ENCODE measurements at regions not wholly inside any gene's neighbourhood (a gene's known extent, or its start where the extent isn't known, plus 50 kb on each side); places are given as distances from the start of the nearest gene placed in this dataset.
A peak's percentile ranks its signal among the peaks of the same experiment; 100 is the strongest.

GRCh38 chr4:187209921-187210613, 486.4 kb upstream of the FAT1 start:
- peak overlapping the region; percentile 77 for H2BK5ac ChIP-seq (ENCODE audit: low read depth, low read length, poor library complexity, severe bottlenecking)
- peak overlapping the region; percentile 89; the same call in 1 of the 2 replicates for H2AK5ac ChIP-seq (ENCODE audit: low read depth, low read length)
- H3K4me3 ChIP-seq (ENCODE audit: insufficient read depth, low read depth, low read length) = no peak overlapping the region
- in situ Hi-C loops (cut with MboI; ENCODE audit: low sequenced_read_pairs) = no loop called here
- DNase-seq (peak; percentile 88), ATAC-seq (ENCODE audit: low read depth) (peak; percentile 95)
- H3K9ac ChIP-seq (ENCODE audit: low read depth, low read length) = no peak overlapping the region
- H3K79me1 ChIP-seq (ENCODE audit: low read depth in 1 of 2, low read length in 2 of 2) = no peaks in the 10 kb centered on the region
- peak overlapping the region; percentile 57; the same call in 1 of the 2 replicates for H3K27ac ChIP-seq (ENCODE audit: insufficient read depth, low read length)
- peak overlapping the region; percentile 65 to 69; a peak in 3 of 4 replicates for H4K8ac ChIP-seq (ENCODE audit: low read depth in 2 of 2, low read length in 2 of 2)
- intact Hi-C loops (cut with micrococcal nuclease) = loop anchor here (10.0 kb wide), 1 partner anchor 185 kb away; no protein-coding TSS in a partner anchor
- BruUV-seq (replicated peaks) = no TSS peak
- H2BK120ac ChIP-seq (ENCODE audit: low read depth, low read length) = peak overlapping the region; percentile 91
- POLR2A ChIA-PET (ENCODE audit: unreplicated experiment) = no interaction called here
- H3K56ac ChIP-seq (ENCODE audit: extremely low read depth, insufficient read depth, low read length) = peak overlapping the region; percentile 22; the same call in 1 of the 2 replicates
- peak overlapping the region; percentile 96 for H2BK20ac ChIP-seq (ENCODE audit: low read depth, low read length)
- H2BK15ac ChIP-seq (ENCODE audit: low read depth, low read length) = peak overlapping the region; percentile 82; the same call in 2 of the 3 replicates
- H3K14ac ChIP-seq (replicated peaks; ENCODE audit: low read depth, low read length) = peak overlapping the region; percentile 69
- peaks cover 6% of the 10 kb centered on the region for H3K9me1 ChIP-seq (ENCODE audit: insufficient read depth, low read length)
- H2AK9ac ChIP-seq (replicated peaks; ENCODE audit: low read depth, low read length, poor library complexity) = peak overlapping the region; percentile 31
- CTCF ChIA-PET = no interaction called here
- peak overlapping the region; percentile 42 for H3K18ac ChIP-seq (ENCODE audit: low read depth, low read length)
- H3K27me3 ChIP-seq (ENCODE audit: control insufficient read depth, insufficient read depth, low read length) = no peaks in the 10 kb centered on the region
- dilution Hi-C loops (cut with HindIII; ENCODE audit: low sequenced_read_pairs, unreplicated experiment) = no loop called here
- H2AFZ ChIP-seq (replicated peaks; ENCODE audit: low read length, poor library complexity) = peak overlapping the region; percentile 80
- peaks cover 3% of the 10 kb centered on the region for H3K4me1 ChIP-seq (ENCODE audit: control insufficient read depth, insufficient read depth, low read length)
- peak overlapping the region; percentile 78 for H4K91ac ChIP-seq (ENCODE audit: insufficient read depth, low read depth, low read length)
- peak overlapping the region; percentile 28 for H4K5ac ChIP-seq (ENCODE audit: low read depth, low read length)
- H3K36me3 ChIP-seq (ENCODE audit: control insufficient read depth, insufficient read depth, low read length) = no peaks in the 10 kb centered on the region
- peak overlapping the region; percentile 12; the same call in 1 of the 2 replicates for H3K4me2 ChIP-seq (ENCODE audit: low read depth, low read length)
- H3K9me3 ChIP-seq (ENCODE audit: control insufficient read depth, insufficient read depth, low read length) = no peaks in the 10 kb centered on the region
- WGBS, 2 experiments (ENCODE audit: extremely low coverage in 2 of 2, insufficient read length in 1 of 2) = 94% methylated on average over 2 of the region's 11 CpGs; no CpG with 5 or more reads in 1 of the 2 experiments
- H3K4ac ChIP-seq (ENCODE audit: low read depth, low read length) = peak overlapping the region; percentile 88
- peak overlapping the region; percentile 67; the same call in 1 of the 2 replicates for H3K23ac ChIP-seq (ENCODE audit: low read depth, low read length)
- H4K20me1 ChIP-seq (ENCODE audit: insufficient read depth, low read length) = no peaks in the 10 kb centered on the region
- peak; percentile 71 for TF ChIP-seq FOS (IDR thresholded peaks at IDR 0.05; ENCODE audit: low read depth, low read length)
- no peak for TF ChIP-seq RAD21 (IDR thresholded peaks at IDR 0.05; ENCODE audit: low read length)
- no peak for TF ChIP-seq POLR2A (IDR thresholded peaks at IDR 0.05; ENCODE audit: low read depth, low read length)
- no peak for TF ChIP-seq CHD1 (IDR thresholded peaks at IDR 0.05; ENCODE audit: low read depth, low read length)
- no peak for TF ChIP-seq RFX5 (IDR thresholded peaks at IDR 0.05; ENCODE audit: low read depth, low read length)
- TF ChIP-seq CTCF (conservative IDR thresholded peaks at IDR 0.05; ENCODE audit: low read depth, low read length) = no peak
- peak; percentile 40 for TF ChIP-seq RCOR1 (IDR thresholded peaks at IDR 0.05; ENCODE audit: insufficient replicate concordance, low read length)
- TF ChIP-seq MAFK (IDR thresholded peaks at IDR 0.05; ENCODE audit: low read depth, low read length) = peak; percentile 51; the same call in 1 of the 2 replicates
- peak; percentile 97 for TF ChIP-seq MAZ (IDR thresholded peaks at IDR 0.05; ENCODE audit: borderline replicate concordance, low read depth, low read length)
- no peak for TF ChIP-seq MXI1 (IDR thresholded peaks at IDR 0.05; ENCODE audit: borderline replicate concordance, low read depth, low read length)
- no peak for TF ChIP-seq ELK1 (IDR thresholded peaks at IDR 0.05; ENCODE audit: borderline replicate concordance, low read depth, low read length)
- no peak for TF ChIP-seq BHLHE40 (IDR thresholded peaks at IDR 0.05; ENCODE audit: low read depth, low read length)
- no peak for TF ChIP-seq USF2 (IDR thresholded peaks at IDR 0.05; ENCODE audit: low read depth, low read length)
- no peak for TF ChIP-seq NFE2L2 (IDR thresholded peaks at IDR 0.05; ENCODE audit: low read depth, low read length)
- TF ChIP-seq SMC3 (IDR thresholded peaks at IDR 0.05; ENCODE audit: low read depth, low read length) = no peak; the same call in 1 of the 2 replicates
